AG04450 (cell line): ENCODE measurements at regions not wholly inside any gene's neighbourhood (a gene's known extent, or its start where the extent isn't known, plus 50 kb on each side); places are given as distances from the start of the nearest gene placed in this dataset.

Experiments
- CTCF ChIA-PET: fragments of 300-600, 350-600 bp; formaldehyde crosslinking; extraction: SDS; loops from one replicate; lab custom pipeline; 2022; ENCODE audit warnings: antibody characterized with exemption, inconsistent platforms; lab: Charles Lee
- POLR2A ChIA-PET: fragments of 350-600 bp; formaldehyde crosslinking; extraction: SDS; loops from one replicate; lab custom pipeline; 2021; ENCODE audit warnings: antibody characterized with exemption, inconsistent platforms; lab: Yijun Ruan, JAX
- DNase-seq: peaks from one replicate; pipeline ENCODE4 v3.0.0-alpha.2; 2011; ENCODE audit warnings: low read depth, low spot score
- H3K27ac ChIP-seq: one replicate; pipeline ENCODE4 v1.5.1; 2012; ENCODE audit warnings: low read depth, low read length, control low read depth
- H3K27me3 ChIP-seq: one replicate; pipeline ENCODE4 v1.6.0; 2012; ENCODE audit warnings: low read length; ENCODE audit not compliant: control insufficient read depth, insufficient read depth
- H3K4me3 ChIP-seq: 2 replicates; pipeline ENCODE4 v1.5.1; 2011; ENCODE audit warnings: mild to moderate bottlenecking, low read depth, low read length, control low read depth
- H3K9me3 ChIP-seq: 2 replicates; pipeline ENCODE4 v1.5.1; 2012; ENCODE audit warnings: low read length; ENCODE audit not compliant: control insufficient read depth, insufficient read depth
- CTCF ChIP-seq: IDR thresholded peaks from 2 replicates; pipeline ENCODE4 v1.5.1; 2011; ENCODE audit warnings: low read depth, low read length, control low read depth, inconsistent platforms

DNA sequence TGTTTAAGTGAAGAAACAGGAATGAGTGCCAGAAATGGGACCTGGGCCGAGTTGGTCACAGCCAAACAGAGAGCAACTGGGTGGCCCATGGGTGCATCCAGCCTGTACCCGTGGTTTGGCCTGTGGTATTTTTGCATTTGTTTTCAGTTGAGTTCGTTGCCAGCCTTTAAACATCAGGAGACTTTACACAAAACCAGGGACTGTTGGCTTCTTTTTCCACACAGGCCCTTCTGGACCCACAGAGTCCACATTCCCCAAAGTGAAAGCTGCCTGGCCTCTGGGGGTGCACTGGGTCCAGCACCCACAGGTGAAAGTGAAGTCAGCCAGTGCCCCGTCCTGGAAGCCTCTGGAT lies 54.1 kb upstream of the TNS3 start:
- ChIA-PET CTCF (no interaction called here), POLR2A (no interaction called here)
- peak overlapping the region; percentile 31 for H3K27ac ChIP-seq
- no peak for DNase-seq
- H3K9me3 ChIP-seq: no peaks in the 10 kb centered on the region; the same call in 1 of the 2 replicates
- H3K4me3 ChIP-seq: no peak overlapping the region
- H3K27me3 ChIP-seq: no peaks in the 10 kb centered on the region
- no peak for TF ChIP-seq CTCF

DNA sequence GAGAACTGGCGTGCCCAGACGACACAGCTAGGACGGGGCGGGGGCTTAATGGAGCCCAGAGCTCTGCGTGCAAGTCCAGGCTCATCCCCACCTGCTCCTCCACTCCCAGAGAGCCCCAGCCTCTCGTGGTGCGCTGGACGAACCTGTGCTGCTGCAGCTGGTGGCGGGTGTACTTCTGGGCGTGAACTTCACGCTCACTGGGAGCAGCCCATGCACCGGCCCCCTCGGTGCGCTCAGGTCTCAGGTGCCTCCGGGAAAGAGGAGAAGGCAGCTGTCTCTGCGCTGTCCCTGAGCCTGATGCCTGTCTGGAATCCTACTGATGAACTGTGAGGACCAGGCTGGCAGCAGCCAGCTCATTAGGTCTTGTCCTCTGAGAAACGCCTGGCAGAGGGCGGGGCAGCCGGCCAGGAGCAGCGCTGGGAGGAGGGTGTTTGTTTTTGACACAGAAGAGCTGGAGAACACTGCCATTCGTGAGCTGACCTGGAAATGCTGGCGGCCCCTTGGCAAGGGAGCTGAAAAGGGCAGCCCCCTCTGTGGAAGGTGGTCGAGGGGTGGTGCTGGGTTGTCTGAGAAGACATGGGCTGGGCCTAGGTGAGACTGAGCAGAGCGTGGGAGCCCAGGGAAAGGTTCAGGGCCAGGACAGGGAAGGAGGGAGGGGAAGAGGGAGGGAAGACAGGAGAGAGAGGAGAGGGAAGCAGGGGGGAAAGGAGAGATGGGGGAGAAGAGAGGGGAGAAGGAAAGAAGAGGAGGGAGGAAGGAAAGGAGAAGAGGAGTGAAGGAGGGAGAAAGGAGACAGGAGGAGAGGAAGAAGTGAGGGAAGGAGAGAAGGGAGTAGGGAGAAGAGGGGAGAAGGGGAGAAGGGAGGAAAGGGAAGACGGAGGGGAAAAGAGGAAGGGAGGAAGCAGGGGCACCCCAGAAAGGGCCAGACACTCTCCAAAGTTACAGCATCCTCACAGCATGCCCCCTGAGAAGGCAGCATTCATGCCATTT lies 53.5 kb upstream of the TNS3 start:
- ChIA-PET POLR2A (interaction anchor here (1.1 kb wide), 1 partner anchor 12 kb away, joined by 3 read pairs; no protein-coding TSS in a partner anchor), CTCF (no interaction called here)
- Histone ChIP-seq H3K27ac (no peak overlapping the region), H3K27me3 (no peaks in the 10 kb centered on the region), H3K4me3 (no peak overlapping the region), H3K9me3 (no peaks in the 10 kb centered on the region; the same call in 1 of the 2 replicates)
- no peak for TF ChIP-seq CTCF
- DNase-seq: no peak

- H3K27ac ChIP-seq: no peak overlapping the region
- no peaks in the 10 kb centered on the region for H3K27me3 ChIP-seq
- no peak overlapping the region for H3K4me3 ChIP-seq
- no peak for TF ChIP-seq CTCF
- no peaks in the 10 kb centered on the region; the same call in 1 of the 2 replicates for H3K9me3 ChIP-seq
- CTCF ChIA-PET: no interaction called here
- POLR2A ChIA-PET: interaction anchor here (0.9 to 1.7 kb wide), 3 partner anchors 11 to 24 kb away, joined by 3 to 7 read pairs (median 4); no protein-coding TSS in a partner anchor
- no peak for DNase-seq
Measured at GRCh38 chr7:47634273-47634672, 52.4 kb upstream of the TNS3 start.

GRCh38 chr7:47633134-47633533 lies 51.2 kb upstream of the TNS3 start:
- H3K27me3 ChIP-seq: no peaks in the 10 kb centered on the region
- H3K9me3 ChIP-seq: peaks cover 3% of the 10 kb centered on the region; the same call in 1 of the 2 replicates
- H3K27ac ChIP-seq: no peak overlapping the region
- CTCF ChIA-PET: no interaction called here
- POLR2A ChIA-PET: interaction anchor here (1.4 to 1.7 kb wide), 2 partner anchors 10 to 23 kb away, joined by 4 to 7 read pairs; no protein-coding TSS in a partner anchor
- no peak for DNase-seq
- no peak for TF ChIP-seq CTCF
- no peak overlapping the region for H3K4me3 ChIP-seq
